ENCODE measurements at regions not wholly inside any gene's neighbourhood (a gene's known extent, or its start where the extent isn't known, plus 50 kb on each side); places are given as distances from the start of the nearest gene placed in this dataset.
"Not testable (repeated sequence)": the region's sequence is repeated elsewhere in the genome, so short reads cannot be mapped to it uniquely, and the experiment has no call there.

GRCh38 chr2:82224301-82224940 lies 1919.9 kb upstream of the LRRTM1 start:
- no peak for TF ChIP-seq CTCF (IDR thresholded peaks at IDR 0.05; ENCODE audit: low read depth, low read length)
- Histone ChIP-seq H3K9me3 (no peaks in the 10 kb centered on the region), H3K4me1 (no peaks in the 10 kb centered on the region), H3K4me3 (ENCODE audit: low read depth, low read length) (no peak overlapping the region), H3K36me3 (no peaks in the 10 kb centered on the region), H3K27me3 (no peaks in the 10 kb centered on the region)
- DNase-seq, result no peak

- Histone ChIP-seq H3K27me3 (no peaks in the 10 kb centered on the region), H3K4me3 (ENCODE audit: low read depth, low read length) (no peak overlapping the region), H3K36me3 (no peaks in the 10 kb centered on the region), H3K4me1 (no peaks in the 10 kb centered on the region), H3K9me3 (no peaks in the 10 kb centered on the region)
- TF ChIP-seq CTCF (IDR thresholded peaks at IDR 0.05; ENCODE audit: low read depth, low read length), result no peak
- DNase-seq, result no peak
These were observed 1910.7 kb upstream of the LRRTM1 start for GRCh38 chr2:82215212-82215611.

- no peaks in the 10 kb centered on the region for H3K4me1 ChIP-seq
These were observed 1894.9 kb upstream of the LRRTM1 start for GRCh38 chr2:82199493-82199852.

GRCh38 chr2:82198809-82199492 lies 1894.4 kb upstream of the LRRTM1 start:
- H3K4me3 ChIP-seq (ENCODE audit: low read depth, low read length), result no peak overlapping the region
- no peaks in the 10 kb centered on the region for H3K9me3 ChIP-seq
- TF ChIP-seq CTCF (IDR thresholded peaks at IDR 0.05; ENCODE audit: low read depth, low read length), result no peak
- no peaks in the 10 kb centered on the region for H3K27me3 ChIP-seq
- DNase-seq, result no peak
- no peaks in the 10 kb centered on the region for H3K4me1 ChIP-seq
- H3K36me3 ChIP-seq, result no peaks in the 10 kb centered on the region

More at GRCh38 chr2:82199493-82199852, 1894.9 kb upstream of the LRRTM1 start:
- Histone ChIP-seq H3K4me3 (ENCODE audit: low read depth, low read length) (no peak overlapping the region), H3K27me3 (no peaks in the 10 kb centered on the region), H3K9me3 (no peaks in the 10 kb centered on the region), H3K36me3 (no peaks in the 10 kb centered on the region)
- no peak for DNase-seq
- TF ChIP-seq CTCF (IDR thresholded peaks at IDR 0.05; ENCODE audit: low read depth, low read length), result no peak

GRCh38 chr2:82182270-82182669 lies 1877.7 kb upstream of the LRRTM1 start:
- H3K27me3 ChIP-seq, result no peaks in the 10 kb centered on the region
- H3K4me1 ChIP-seq, result no peaks in the 10 kb centered on the region
- TF ChIP-seq CTCF (IDR thresholded peaks at IDR 0.05; ENCODE audit: low read depth, low read length), result no peak
- no peak overlapping the region for H3K4me3 ChIP-seq (ENCODE audit: low read depth, low read length)
- H3K9me3 ChIP-seq, result no peaks in the 10 kb centered on the region
- no peaks in the 10 kb centered on the region for H3K36me3 ChIP-seq
- DNase-seq, result no peak

GRCh38 chr2:82175210-82175609 lies 1870.7 kb upstream of the LRRTM1 start:
- H3K4me1 ChIP-seq, DNase-seq: not testable (repeated sequence)

More at GRCh38 chr2:82175210-82175609, 1870.7 kb upstream of the LRRTM1 start:
- not testable (repeated sequence) for H3K9me3 ChIP-seq; H3K4me3 ChIP-seq (ENCODE audit: low read depth, low read length); H3K27me3 ChIP-seq; H3K36me3 ChIP-seq
